ENCODE measurements at regions not wholly inside any gene's neighbourhood (a gene's known extent, or its start where the extent isn't known, plus 50 kb on each side); places are given as distances from the start of the nearest gene placed in this dataset.

- no peak overlapping the region for H2AFZ ChIP-seq (ENCODE audit: low read length)
- no peak overlapping the region for H3K9ac ChIP-seq (ENCODE audit: insufficient read depth, low read depth, low read length)
- H3K4me2 ChIP-seq (ENCODE audit: low read depth, low read length), result no peak overlapping the region
- H3K27me3 ChIP-seq (ENCODE audit: control insufficient read depth in 1 of 2, insufficient read depth in 2 of 2, low read length in 2 of 2), result no peaks in the 10 kb centered on the region
- H3K9me3 ChIP-seq (ENCODE audit: low read length), result no peaks in the 10 kb centered on the region
- no peak overlapping the region for H3K4me3 ChIP-seq (replicated peaks in 1 of 3; ENCODE audit: insufficient read depth in 1 of 3, low read depth in 2 of 3, low read length in 3 of 3)
- ATAC-seq (no peak), DNase-seq (ENCODE audit: low spot score) (no peak), FAIRE-seq (no peak)
- ChIA-PET CTCF (ENCODE audit: low intra/inter-chr PET ratio, low total read pairs) (no interaction called here), POLR2A (no interaction called here)
- no peaks in the 10 kb centered on the region for H4K20me1 ChIP-seq (ENCODE audit: insufficient read depth, low read length)
- no peak overlapping the region for H3K27ac ChIP-seq (ENCODE audit: extremely low read length, insufficient read depth, low read length)
- in situ Hi-C loops (cut with HindIII; ENCODE audit: extremely low pct_ligation_motif_present, low pct_unique_long_range_greater_than_20kb), result no loop called here
- BruUV-seq (replicated peaks), result no TSS peak
- no peaks in the 10 kb centered on the region for H3K79me2 ChIP-seq (ENCODE audit: insufficient read depth, low read length)
- no peaks in the 10 kb centered on the region for H3K36me3 ChIP-seq (replicated peaks in 1 of 2; ENCODE audit: control insufficient read depth in 1 of 2, insufficient read depth in 2 of 2, low read length in 2 of 2)
- intact Hi-C loops (cut with micrococcal nuclease; ENCODE audit: unreplicated experiment), result no loop called here
- no peak for TF ChIP-seq ZNF569 (CRISPR knock-in tag; IDR thresholded peaks at IDR 0.05; ENCODE audit: borderline replicate concordance)
- no peak for TF ChIP-seq ATAD3A (CRISPR knock-in tag; IDR thresholded peaks at IDR 0.05)
- TF ChIP-seq BCL6 (CRISPR knock-in tag; IDR thresholded peaks at IDR 0.05), result no peak
- TF ChIP-seq MTF2 (CRISPR knock-in tag; IDR thresholded peaks at IDR 0.05; ENCODE audit: borderline replicate concordance), result no peak
- no peak for TF ChIP-seq SIX4 (CRISPR knock-in tag; IDR thresholded peaks at IDR 0.05)
- TF ChIP-seq FOSL2 (CRISPR knock-in tag; IDR thresholded peaks at IDR 0.05), result no peak
- H3K4me1 ChIP-seq (ENCODE audit: insufficient read depth, low read length), result peaks cover 11% of the 10 kb centered on the region
- 10% methylated on average over 1 of the region's 1 CpG for WGBS (ENCODE audit: low lambda C conversion rate)
Measured at GRCh38 chr3:99541181-99541580, 97.2 kb upstream of the COL8A1 start.

GRCh38 chr3:99537416-99537815 is 101.0 kb upstream of the COL8A1 start:
- in situ Hi-C loops (cut with HindIII; ENCODE audit: extremely low pct_ligation_motif_present, low pct_unique_long_range_greater_than_20kb), result no loop called here
- Histone ChIP-seq H3K9me3 (ENCODE audit: low read length) (no peaks in the 10 kb centered on the region), H2AFZ (ENCODE audit: low read length) (no peak overlapping the region), H3K79me2 (ENCODE audit: insufficient read depth, low read length) (no peaks in the 10 kb centered on the region), H3K4me2 (ENCODE audit: low read depth, low read length) (no peak overlapping the region), H3K4me1 (ENCODE audit: insufficient read depth, low read length) (peaks cover 3% of the 10 kb centered on the region), H3K4me3 (replicated peaks in 1 of 3; ENCODE audit: insufficient read depth in 1 of 3, low read depth in 2 of 3, low read length in 3 of 3) (no peak overlapping the region), H3K27ac (ENCODE audit: extremely low read length, insufficient read depth, low read length) (no peak overlapping the region), H3K36me3 (replicated peaks in 1 of 2; ENCODE audit: control insufficient read depth in 1 of 2, insufficient read depth in 2 of 2, low read length in 2 of 2) (no peaks in the 10 kb centered on the region), H3K9ac (ENCODE audit: insufficient read depth, low read depth, low read length) (no peak overlapping the region), H4K20me1 (ENCODE audit: insufficient read depth, low read length) (no peaks in the 10 kb centered on the region), H3K27me3 (ENCODE audit: control insufficient read depth in 1 of 2, insufficient read depth in 2 of 2, low read length in 2 of 2) (no peaks in the 10 kb centered on the region)
- ChIA-PET CTCF (ENCODE audit: low intra/inter-chr PET ratio, low total read pairs) (no interaction called here), POLR2A (no interaction called here)
- ATAC-seq (no peak), FAIRE-seq (no peak), DNase-seq (ENCODE audit: low spot score) (no peak)
- no peak for TF ChIP-seq ZNF644 (CRISPR knock-in tag; IDR thresholded peaks at IDR 0.05; ENCODE audit: low read depth)
- 0% methylated on average over 4 of the region's 4 CpGs for WGBS (ENCODE audit: low lambda C conversion rate)
- no TSS peak for BruUV-seq (replicated peaks)
- intact Hi-C loops (cut with micrococcal nuclease; ENCODE audit: unreplicated experiment), result no loop called here

Measured in HepG2 (cell line).